ENCODE measurements at regions not wholly inside any gene's neighbourhood (a gene's known extent, or its start where the extent isn't known, plus 50 kb on each side); places are given as distances from the start of the nearest gene placed in this dataset.
"Not testable (repeated sequence)": the region's sequence is repeated elsewhere in the genome, so short reads cannot be mapped to it uniquely, and the experiment has no call there.

- no peak for DNase-seq (ENCODE audit: extremely low read depth, low read depth)
- no peak for TF ChIP-seq CTCF (IDR thresholded peaks at IDR 0.05; ENCODE audit: low read depth, low read length)
Measured at GRCh38 chr10:21388589-21388988, 136.9 kb downstream of the SKIDA1 start.

DNA sequence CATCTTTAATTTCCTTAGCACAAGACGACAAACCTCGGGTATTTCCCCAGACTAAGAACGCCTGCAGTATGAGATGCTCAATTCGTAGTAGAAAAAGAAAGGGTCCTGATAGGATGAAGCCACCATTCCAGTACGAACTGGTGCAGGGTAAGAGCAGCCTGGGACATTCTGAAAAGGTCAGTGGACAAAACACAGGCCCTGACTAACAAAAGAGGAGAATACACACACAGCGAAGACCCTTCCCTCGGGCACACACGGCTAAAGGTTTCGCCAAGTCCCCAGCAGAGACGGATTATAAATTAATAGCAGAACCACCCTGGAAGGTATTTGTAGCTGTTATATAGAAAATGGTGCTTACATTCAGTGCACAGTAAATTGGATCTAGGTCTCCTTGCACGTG, 137.6 kb downstream of the SKIDA1 start:
- TF ChIP-seq CTCF (IDR thresholded peaks at IDR 0.05; ENCODE audit: low read depth, low read length) = no peak
- DNase-seq (ENCODE audit: extremely low read depth, low read depth) = no peak

DNA sequence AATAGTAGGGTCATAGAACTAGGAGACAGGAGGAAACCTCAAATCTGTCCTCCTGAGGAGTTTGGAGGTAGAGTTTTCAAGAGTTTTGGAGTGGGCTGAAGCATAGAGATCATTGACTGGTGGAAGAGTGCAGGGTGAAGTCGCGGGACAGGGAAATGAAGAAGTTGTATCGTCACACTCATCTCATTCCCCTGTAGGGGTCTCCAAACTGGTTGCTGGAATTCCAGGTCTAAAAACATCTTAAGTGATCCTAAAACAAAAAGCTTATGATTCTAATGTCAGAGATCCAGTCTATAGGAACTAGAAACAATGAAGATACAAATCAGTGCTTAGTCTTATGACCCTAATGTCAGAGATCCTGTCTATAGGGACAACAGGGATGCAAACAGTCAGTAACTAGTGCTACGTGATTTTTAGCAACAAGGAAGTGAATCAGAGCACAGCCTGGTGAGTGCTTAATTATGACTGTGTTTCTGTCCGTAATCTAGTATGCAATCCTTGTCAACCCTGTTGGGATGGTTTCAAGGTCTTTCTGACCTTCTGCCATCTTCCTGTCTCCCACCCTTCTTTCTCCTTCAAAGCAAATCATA, 139.4 kb downstream of the SKIDA1 start:
- TF ChIP-seq CTCF (IDR thresholded peaks at IDR 0.05; ENCODE audit: low read depth, low read length) = no peak
- DNase-seq (ENCODE audit: extremely low read depth, low read depth) = no peak

- no peak for DNase-seq (ENCODE audit: extremely low read depth, low read depth)
- no peak for TF ChIP-seq CTCF (IDR thresholded peaks at IDR 0.05; ENCODE audit: low read depth, low read length)
Measured at GRCh38 chr10:21385536-21385935, 139.9 kb downstream of the SKIDA1 start.

DNA sequence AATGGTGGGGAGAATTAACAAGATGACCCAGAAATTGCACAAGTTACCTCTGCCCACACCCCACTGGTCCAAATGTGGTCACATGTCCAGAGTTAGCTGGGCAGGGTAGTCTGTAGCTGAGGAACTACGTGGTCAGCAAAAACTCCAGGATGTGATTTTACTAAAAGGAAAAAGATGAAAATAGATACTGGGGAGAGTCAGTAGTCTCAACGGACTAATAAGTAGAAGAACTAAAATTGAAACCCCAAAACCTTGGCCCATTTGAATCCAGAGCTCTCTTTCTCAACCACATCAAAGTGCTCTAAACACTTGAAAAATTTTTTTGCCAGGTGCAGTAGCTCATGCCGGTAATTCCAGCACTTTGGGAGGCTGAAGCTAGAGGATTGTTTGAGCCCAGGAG, 146.3 kb downstream of the SKIDA1 start:
- TF ChIP-seq CTCF (IDR thresholded peaks at IDR 0.05; ENCODE audit: low read depth, low read length) = no peak
- no peak for DNase-seq (ENCODE audit: extremely low read depth, low read depth)

- DNase-seq (ENCODE audit: extremely low read depth, low read depth) = not testable (repeated sequence)
Measured at GRCh38 chr10:21375274-21375673, 150.2 kb downstream of the SKIDA1 start.

DNA sequence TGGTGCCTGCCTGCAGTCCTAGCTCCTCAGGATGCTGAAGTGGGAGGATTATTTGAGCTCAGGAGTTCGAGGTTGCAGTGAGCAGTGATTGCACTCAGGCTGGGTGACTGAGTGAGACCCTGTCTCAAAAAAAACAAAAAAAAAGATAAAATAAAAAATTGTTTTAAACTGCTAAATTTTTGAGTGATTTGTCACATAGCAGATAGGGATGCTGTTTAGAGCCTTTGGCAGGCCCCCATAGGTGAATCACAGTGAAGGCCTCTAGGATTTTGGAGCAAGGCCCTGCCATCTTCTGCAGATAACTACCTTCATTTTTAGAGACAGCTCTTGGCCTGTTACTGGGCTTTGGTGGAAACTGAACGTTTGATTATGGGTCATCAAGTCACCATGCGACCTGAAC, 151.6 kb downstream of the SKIDA1 start:
- DNase-seq (ENCODE audit: extremely low read depth, low read depth) = not testable (repeated sequence)

GRCh38 chr10:21372651-21373410, 152.7 kb downstream of the SKIDA1 start:
- no peak for TF ChIP-seq CTCF (IDR thresholded peaks at IDR 0.05; ENCODE audit: low read depth, low read length)
- peak; percentile 46 for DNase-seq (ENCODE audit: extremely low read depth, low read depth)
